ENCODE measurements at regions not wholly inside any gene's neighbourhood (a gene's known extent, or its start where the extent isn't known, plus 50 kb on each side); places are given as distances from the start of the nearest gene placed in this dataset.

DNA sequence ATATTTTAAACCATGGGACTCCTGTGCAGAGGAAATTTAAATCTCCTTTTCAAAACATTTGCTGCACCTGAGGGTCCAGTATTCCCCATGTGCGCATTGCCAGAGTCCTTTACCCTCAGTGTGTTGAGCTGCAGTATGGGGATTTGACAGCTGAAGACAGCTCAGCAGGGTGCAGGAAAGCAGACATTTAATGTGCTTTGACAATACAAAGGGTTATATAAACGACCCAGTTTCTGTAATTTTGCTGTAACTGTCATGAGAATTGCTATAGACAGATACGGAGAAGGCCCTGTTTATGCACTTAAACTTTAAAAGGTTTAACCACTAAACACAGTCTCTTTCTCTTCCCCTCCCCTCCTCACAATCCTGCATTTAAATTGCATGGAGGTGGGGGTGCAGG, 393.4 kb downstream of the MID1IP1 start:
- no peak overlapping the region for H3K4me2 ChIP-seq (ENCODE audit: low read depth, low read length, poor library complexity, severe bottlenecking)
- H3K9me3 ChIP-seq (ENCODE audit: insufficient read depth, low read length) = no peaks in the 10 kb centered on the region

GRCh38 chrX:39195156-39195555, 393.9 kb downstream of the MID1IP1 start:
- Histone ChIP-seq H2AFZ (ENCODE audit: low read depth, low read length, severe bottlenecking) (no peak overlapping the region), H3K79me2 (ENCODE audit: insufficient read depth, low read length) (no peaks in the 10 kb centered on the region), H3K9ac (ENCODE audit: low read length) (no peak overlapping the region), H3F3A (ENCODE audit: insufficient read depth) (no peaks in the 10 kb centered on the region), H3K36me3 (ENCODE audit: low read length) (no peaks in the 10 kb centered on the region), H3K4me2 (ENCODE audit: low read depth, low read length, poor library complexity, severe bottlenecking) (no peak overlapping the region), H3K4me3 (ENCODE audit: insufficient read depth, low read length, poor library complexity, severe bottlenecking) (no peak overlapping the region), H3K9me3 (ENCODE audit: insufficient read depth, low read length) (no peaks in the 10 kb centered on the region), H4K20me1 (ENCODE audit: low read depth, low read length) (no peaks in the 10 kb centered on the region), H3K27me3 (ENCODE audit: low read length) (no peaks in the 10 kb centered on the region), H3K27ac (ENCODE audit: low read depth, low read length) (no peak overlapping the region), H3K9me2 (replicated peaks; ENCODE audit: insufficient read depth, low read length) (no peaks in the 10 kb centered on the region)
- TF ChIP-seq EZH2phosphoT487 (conservative IDR thresholded peaks at IDR 0.05; ENCODE audit: low read length) (no peak), CTCF (IDR thresholded peaks at IDR 0.05; ENCODE audit: insufficient read depth, low read length, poor library complexity, severe bottlenecking) (no peak)

More for the DNA sequence above, 393.4 kb downstream of the MID1IP1 start:
- H3K4me3 ChIP-seq (ENCODE audit: insufficient read depth, low read length, poor library complexity, severe bottlenecking) = no peak overlapping the region
- no peak overlapping the region for H3K9ac ChIP-seq (ENCODE audit: low read length)
- H3K9me2 ChIP-seq (replicated peaks; ENCODE audit: insufficient read depth, low read length) = no peaks in the 10 kb centered on the region
- H4K20me1 ChIP-seq (ENCODE audit: low read depth, low read length) = no peaks in the 10 kb centered on the region
- no peaks in the 10 kb centered on the region for H3F3A ChIP-seq (ENCODE audit: insufficient read depth)
- H3K36me3 ChIP-seq (ENCODE audit: low read length) = no peaks in the 10 kb centered on the region
- H2AFZ ChIP-seq (ENCODE audit: low read depth, low read length, severe bottlenecking) = no peak overlapping the region
- H3K27ac ChIP-seq (ENCODE audit: low read depth, low read length) = no peak overlapping the region
- no peaks in the 10 kb centered on the region for H3K27me3 ChIP-seq (ENCODE audit: low read length)
- no peak for TF ChIP-seq EZH2phosphoT487 (conservative IDR thresholded peaks at IDR 0.05; ENCODE audit: low read length)
- no peak for TF ChIP-seq CTCF (IDR thresholded peaks at IDR 0.05; ENCODE audit: insufficient read depth, low read length, poor library complexity, severe bottlenecking)
- no peaks in the 10 kb centered on the region for H3K79me2 ChIP-seq (ENCODE audit: insufficient read depth, low read length)

GRCh38 chrX:39196192-39197102, 395.2 kb downstream of the MID1IP1 start:
- Histone ChIP-seq H3F3A (ENCODE audit: insufficient read depth) (no peaks in the 10 kb centered on the region), H4K20me1 (ENCODE audit: low read depth, low read length) (no peaks in the 10 kb centered on the region), H3K79me2 (ENCODE audit: insufficient read depth, low read length) (no peaks in the 10 kb centered on the region), H3K9me3 (ENCODE audit: insufficient read depth, low read length) (no peaks in the 10 kb centered on the region), H3K4me2 (ENCODE audit: low read depth, low read length, poor library complexity, severe bottlenecking) (no peak overlapping the region), H3K36me3 (ENCODE audit: low read length) (no peaks in the 10 kb centered on the region), H3K27me3 (ENCODE audit: low read length) (no peaks in the 10 kb centered on the region), H2AFZ (ENCODE audit: low read depth, low read length, severe bottlenecking) (no peak overlapping the region), H3K9me2 (replicated peaks; ENCODE audit: insufficient read depth, low read length) (no peaks in the 10 kb centered on the region), H3K4me3 (ENCODE audit: insufficient read depth, low read length, poor library complexity, severe bottlenecking) (no peak overlapping the region), H3K9ac (ENCODE audit: low read length) (no peak overlapping the region), H3K27ac (ENCODE audit: low read depth, low read length) (no peak overlapping the region)
- TF ChIP-seq CTCF (IDR thresholded peaks at IDR 0.05; ENCODE audit: insufficient read depth, low read length, poor library complexity, severe bottlenecking) (no peak), EZH2phosphoT487 (conservative IDR thresholded peaks at IDR 0.05; ENCODE audit: low read length) (no peak)
